Transverse colon (tissue), 4 donors: ENCODE measurements at regions not wholly inside any gene's neighbourhood (a gene's known extent, or its start where the extent isn't known, plus 50 kb on each side); places are given as distances from the start of the nearest gene placed in this dataset.

Experiments
- DNase-seq: peaks from one replicate; pipeline ENCODE4 v3.0.0-alpha.2; 2019
- H3K27ac ChIP-seq, 4 donors: fragments of 200-600 bp; sonication (generic); 2 replicates each; pipeline ENCODE4 v1.5.1; 2016 to 2018; ENCODE audit warnings: inconsistent platforms in 4 of 4
- H3K27me3 ChIP-seq: fragments of 200-600 bp; sonication (generic); 2 replicates; pipeline ENCODE4 v1.5.1; 2017; ENCODE audit warnings: inconsistent platforms
- H3K36me3 ChIP-seq, 4 donors: fragments of 200-600 bp; sonication (generic); 2 replicates each; pipeline ENCODE4 v1.5.1; 2017 to 2019; ENCODE audit warnings: inconsistent platforms in 4 of 4
- H3K4me1 ChIP-seq, 4 donors: fragments of 200-600 bp; sonication (generic); 2 replicates each; pipeline ENCODE4 v1.5.1; 2017 to 2020; ENCODE audit warnings: inconsistent platforms in 4 of 4
- H3K4me3 ChIP-seq, 4 donors: fragments of 200-600 bp; sonication (generic); 1 replicate in 1 of 4; 2 replicates in 3 of 4; pipeline versions ENCODE4 v1.5.1 to v1.6.1; 2017 to 2019; ENCODE audit warnings: inconsistent platforms in 4 of 4
- H3K9me3 ChIP-seq, 2 donors: fragments of 200-600 bp; sonication (generic); 2 replicates each; pipeline ENCODE4 v1.5.1; 2017 to 2019; ENCODE audit warnings: inconsistent platforms in 2 of 2
- CTCF ChIP-seq, 5 experiments: fragments of 200-600 bp in 3 of 5; fragments of 450-650 bp in 2 of 5; sonication (generic) in 3 of 5; IDR thresholded peaks; 1 replicate in 2 of 5; 2 replicates in 3 of 5; pipeline ENCODE4 v1.5.1; 2016 to 2017; ENCODE audit warnings: antibody characterized with exemption in 5 of 5, inconsistent platforms in 3 of 5, mild to moderate bottlenecking in 2 of 5, moderate library complexity in 1 of 5
- EP300 ChIP-seq: sonication (generic); formaldehyde crosslinking; IDR thresholded peaks from one replicate; pipeline ENCODE4 v1.6.1; 2017; ENCODE audit warnings: antibody characterized with exemption, low read depth
- POLR2A ChIP-seq: fragments of 450-650 bp; IDR thresholded peaks from one replicate; pipeline ENCODE4 v1.6.1; 2016; ENCODE audit warnings: antibody characterized with exemption, mild to moderate bottlenecking, moderate library complexity
- POLR2AphosphoS5 ChIP-seq, 3 donors: sonication (generic); formaldehyde crosslinking; IDR thresholded peaks; one replicate each; pipeline ENCODE4 v1.6.1; 2016; ENCODE audit warnings: antibody characterized with exemption in 3 of 3
- WGBS, 2 donors: methylation state at CpG; one replicate each; pipeline ENCODE4 v1.1.5; 2018; ENCODE audit warnings: low coverage in 1 of 2; 5-methylcytosine and 5-hydroxymethylcytosine counted together
- in situ Hi-C, 4 donors: fragments of 200-750 bp; cut with MboI; loops; one replicate each; pipeline versions ENCODE4 v1.15.0 to v1.15.1; 2017; ENCODE audit warnings: low sequenced_read_pairs in 3 of 4, low pct_ligation_motif_present in 1 of 4, low pct_unique_long_range_greater_than_20kb in 1 of 4
- intact Hi-C: fragments of 100-400 bp; cut with DNase I; formaldehyde crosslinking; loops from one replicate; pipeline ENCODE4 v1.15.1; 2023; ENCODE audit warnings: low total_unique reads

- no peak for DNase-seq
- no peaks in the 10 kb centered on the region for H3K4me1 ChIP-seq
- intact Hi-C loops = no loop called here
- in situ Hi-C loops = no loop called here
- H3K27me3 ChIP-seq = no peaks in the 10 kb centered on the region
- no peaks in the 10 kb centered on the region for H3K9me3 ChIP-seq
- H3K4me3 ChIP-seq = no peak overlapping the region
- TF ChIP-seq CTCF (IDR thresholded peaks at IDR 0.05) = no peak
- TF ChIP-seq POLR2AphosphoS5 (IDR thresholded peaks at IDR 0.05) = no peak
- TF ChIP-seq EP300 = no peak
- no peak for TF ChIP-seq POLR2A
- no peak overlapping the region for H3K27ac ChIP-seq
- no peaks in the 10 kb centered on the region for H3K36me3 ChIP-seq
These were observed 790.8 kb downstream of the BRINP1 start for GRCh38 chr9:118578467-118578866.

DNA sequence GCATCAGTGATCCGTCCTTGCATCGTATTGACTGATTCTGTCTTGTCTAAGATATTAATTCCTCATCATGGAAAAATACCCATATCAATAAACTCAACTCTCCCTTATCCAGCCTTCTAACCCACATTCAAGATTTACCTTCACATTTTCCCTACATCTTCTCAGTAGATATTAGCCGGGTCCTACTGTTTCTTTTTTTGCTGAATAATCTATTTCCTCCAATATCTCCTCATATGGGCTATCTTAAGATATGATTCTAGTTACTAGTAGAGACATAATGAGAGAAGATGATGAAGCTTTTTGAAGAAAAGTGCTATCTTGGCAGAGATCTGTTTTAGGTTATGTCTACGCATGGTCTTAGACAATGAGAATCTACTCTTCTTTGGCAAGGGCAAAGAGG, 785.8 kb downstream of the BRINP1 start:
- DNase-seq = no peak
- H3K4me1 ChIP-seq = no peaks in the 10 kb centered on the region
- intact Hi-C loops (no loop called here), in situ Hi-C loops (no loop called here)
- H3K36me3 ChIP-seq = no peaks in the 10 kb centered on the region
- no peaks in the 10 kb centered on the region for H3K9me3 ChIP-seq
- TF ChIP-seq POLR2AphosphoS5 (IDR thresholded peaks at IDR 0.05) = no peak
- TF ChIP-seq POLR2A = no peak
- TF ChIP-seq EP300 = no peak
- TF ChIP-seq CTCF (IDR thresholded peaks at IDR 0.05) = no peak
- H3K27me3 ChIP-seq = no peaks in the 10 kb centered on the region
- 64 to 97% methylated on average over 4 of the region's 4 CpGs for WGBS, 2 donors
- no peak overlapping the region for H3K4me3 ChIP-seq
- no peak overlapping the region for H3K27ac ChIP-seq

DNA sequence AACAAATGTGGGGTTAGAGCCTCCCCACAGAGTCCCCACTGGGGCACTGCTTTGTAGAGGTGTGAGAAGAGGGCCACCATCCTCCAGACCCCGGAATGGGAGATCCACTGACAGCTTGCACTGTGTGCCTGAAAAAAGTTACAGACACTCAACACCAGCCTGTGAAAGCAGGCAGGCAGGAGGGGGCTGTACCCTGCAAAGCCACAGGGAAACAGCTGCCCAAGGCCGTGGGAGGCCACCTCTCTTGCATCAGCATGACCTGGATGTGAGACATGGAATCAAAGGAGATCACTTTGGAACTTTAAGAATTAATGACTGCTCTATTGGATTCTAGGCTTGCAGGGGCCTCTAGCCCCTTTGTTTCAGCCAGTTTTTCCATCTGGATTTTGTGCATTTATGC, 782.3 kb downstream of the BRINP1 start:
- Histone ChIP-seq H3K27me3 (no peaks in the 10 kb centered on the region), H3K9me3 (no peaks in the 10 kb centered on the region), H3K4me1 (no peaks in the 10 kb centered on the region), H3K4me3 (no peak overlapping the region), H3K27ac (no peak overlapping the region), H3K36me3 (no peaks in the 10 kb centered on the region)
- WGBS, 2 donors = 56 to 60% methylated on average over 1 to 2 of the region's 2 CpGs
- no peak for DNase-seq
- intact Hi-C loops = loop anchor here (5.0 kb wide), 1 partner anchor 155 kb away; no protein-coding TSS in a partner anchor
- in situ Hi-C loops = no loop called here
- TF ChIP-seq CTCF (IDR thresholded peaks at IDR 0.05) = no peak
- no peak for TF ChIP-seq EP300
- no peak for TF ChIP-seq POLR2AphosphoS5 (IDR thresholded peaks at IDR 0.05)
- no peak for TF ChIP-seq POLR2A

DNA sequence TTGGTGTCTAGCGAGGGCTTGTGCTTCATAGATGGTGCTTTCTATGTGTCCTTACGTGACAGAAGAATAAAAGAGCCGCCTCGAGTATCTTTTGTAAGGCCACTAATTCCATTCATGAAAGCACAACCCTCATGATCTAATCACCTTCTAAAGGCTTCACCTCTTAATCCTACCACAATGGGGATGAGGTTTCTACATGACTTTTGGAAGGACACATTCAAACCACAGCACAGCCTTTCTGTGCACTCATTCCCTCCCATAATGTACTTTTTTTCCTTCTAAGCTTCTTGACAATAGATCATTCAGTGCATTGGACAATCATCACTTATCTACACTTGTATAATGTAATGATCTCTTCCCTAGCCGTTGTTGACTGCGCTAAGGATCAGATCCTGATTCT, 774.8 kb downstream of the BRINP1 start:
- in situ Hi-C loops (no loop called here), intact Hi-C loops (loop anchor here (10.0 kb wide), 1 partner anchor 700 kb away; no protein-coding TSS in a partner anchor)
- Histone ChIP-seq H3K27ac (no peak overlapping the region), H3K36me3 (no peaks in the 10 kb centered on the region), H3K9me3 (no peaks in the 10 kb centered on the region), H3K4me1 (no peaks in the 10 kb centered on the region), H3K27me3 (no peaks in the 10 kb centered on the region), H3K4me3 (no peak overlapping the region)
- DNase-seq = no peak
- WGBS, 2 donors = 79 to 86% methylated on average over 2 to 6 of the region's 6 CpGs
- TF ChIP-seq EP300 = no peak
- TF ChIP-seq POLR2AphosphoS5 (IDR thresholded peaks at IDR 0.05) = no peak
- TF ChIP-seq CTCF (IDR thresholded peaks at IDR 0.05) = no peak
- TF ChIP-seq POLR2A = no peak
